Neuronal stem cell (in vitro differentiated cells): ENCODE measurements at regions not wholly inside any gene's neighbourhood (a gene's known extent, or its start where the extent isn't known, plus 50 kb on each side); places are given as distances from the start of the nearest gene placed in this dataset.

Experiments
- DNase-seq: peaks from one replicate; pipeline ENCODE4 v3.0.0-alpha.2; 2013; ENCODE audit warnings: low spot score
- H2AFZ ChIP-seq: one replicate; pipeline ENCODE4 v1.6.1; 2013; ENCODE audit warnings: mild to moderate bottlenecking, low read length, inconsistent platforms
- H2AK5ac ChIP-seq: 2 replicates; pipeline ENCODE4 v1.6.1; 2013; ENCODE audit warnings: low read depth, mild to moderate bottlenecking, inconsistent platforms, low read length, moderate library complexity, mixed read lengths
- H2BK120ac ChIP-seq: 2 replicates; pipeline ENCODE4 v1.6.1; 2013; ENCODE audit warnings: low read depth, mild to moderate bottlenecking, inconsistent platforms, low read length, moderate library complexity, mixed read lengths
- H2BK12ac ChIP-seq: one replicate; pipeline ENCODE4 v1.6.1; 2013; ENCODE audit warnings: low read length, inconsistent platforms
- H2BK15ac ChIP-seq: 2 replicates; pipeline ENCODE4 v1.6.1; 2013; ENCODE audit warnings: mild to moderate bottlenecking, low read length, inconsistent platforms, mixed read lengths
- H2BK5ac ChIP-seq: one replicate; pipeline ENCODE4 v1.6.1; 2013; ENCODE audit warnings: inconsistent platforms, mild to moderate bottlenecking, low read length, moderate library complexity
- H3K14ac ChIP-seq: one replicate; pipeline ENCODE4 v1.6.1; 2013; ENCODE audit warnings: low read length, inconsistent platforms
- H3K18ac ChIP-seq: 2 replicates; pipeline ENCODE4 v1.6.1; 2013; ENCODE audit warnings: low read length, inconsistent platforms
- H3K23ac ChIP-seq: 2 replicates; pipeline ENCODE4 v1.6.1; 2013; ENCODE audit warnings: low read depth, mild to moderate bottlenecking, mixed read lengths, low read length, inconsistent platforms; ENCODE audit not compliant: poor library complexity
- H3K27ac ChIP-seq: replicated peaks from 3 replicates; pipeline ENCODE4 v1.5.1; 2013; ENCODE audit warnings: low read length, inconsistent platforms
- H3K27me3 ChIP-seq, 3 experiments: 2 replicates each; pipeline ENCODE4 v1.6.1; 2013; ENCODE audit warnings: low read length in 3 of 3, mild to moderate bottlenecking in 2 of 3, inconsistent platforms in 1 of 3, low read depth in 1 of 3, mixed read lengths in 1 of 3, moderate library complexity in 1 of 3; ENCODE audit not compliant: control insufficient read depth in 3 of 3, insufficient read depth in 3 of 3
- H3K36me3 ChIP-seq, 2 donors: replicated peaks in 1 of 2; 2 replicates each; pipeline ENCODE4 v1.6.1; 2013; ENCODE audit warnings: low read length in 2 of 2; ENCODE audit not compliant: control insufficient read depth in 2 of 2, insufficient read depth in 2 of 2
- H3K4ac ChIP-seq: 2 replicates; pipeline ENCODE4 v1.6.1; 2013; ENCODE audit warnings: inconsistent platforms, mild to moderate bottlenecking, low read length, moderate library complexity
- H3K4me1 ChIP-seq, 2 donors: 1 replicate in 1 of 2; 2 replicates in 1 of 2; pipeline ENCODE4 v1.6.1; 2013; ENCODE audit warnings: low read length in 2 of 2, low read depth in 1 of 2; ENCODE audit not compliant: control insufficient read depth in 2 of 2, insufficient read depth in 1 of 2
- H3K4me2 ChIP-seq: one replicate; pipeline ENCODE4 v1.6.1; 2013; ENCODE audit warnings: mild to moderate bottlenecking, low read length, inconsistent platforms; ENCODE audit not compliant: insufficient read depth, poor library complexity, severe bottlenecking
- H3K4me3 ChIP-seq, 2 donors: 2 replicates each; pipeline ENCODE4 v1.5.1; 2013; ENCODE audit warnings: low read length in 2 of 2, mild to moderate bottlenecking in 2 of 2, inconsistent platforms in 1 of 2, moderate library complexity in 1 of 2
- H3K79me1 ChIP-seq: one replicate; pipeline ENCODE4 v1.6.1; 2013; ENCODE audit warnings: low read depth, mild to moderate bottlenecking, inconsistent platforms, low read length, moderate library complexity
- H3K9ac ChIP-seq: one replicate; pipeline ENCODE4 v1.6.1; 2013; ENCODE audit warnings: mild to moderate bottlenecking, low read depth, low read length, inconsistent platforms; ENCODE audit not compliant: poor library complexity
- H3K9me3 ChIP-seq, 2 donors: replicated peaks in 1 of 2; 2 replicates each; pipeline versions ENCODE3 to v1.6.1; 2013; ENCODE audit warnings: low read length in 2 of 2, mild to moderate bottlenecking in 2 of 2, inconsistent platforms in 1 of 2, low read depth in 1 of 2, mixed read lengths in 1 of 2, moderate library complexity in 1 of 2; ENCODE audit not compliant: control insufficient read depth in 2 of 2, insufficient read depth in 1 of 2
- H4K8ac ChIP-seq: one replicate; pipeline ENCODE4 v1.6.1; 2013; ENCODE audit warnings: low read depth, mild to moderate bottlenecking, inconsistent platforms, low read length, moderate library complexity
- H4K91ac ChIP-seq: one replicate; pipeline ENCODE4 v1.6.1; 2013; ENCODE audit warnings: low read length, low read depth, mild to moderate bottlenecking, inconsistent platforms; ENCODE audit not compliant: poor library complexity
- WGBS, 2 donors: extraction: QIAGEN DNeasy Blood & Tissue Kit; methylation state at CpG; one replicate each; pipeline ENCODE4 v1.1.7; 2013; ENCODE audit warnings: missing lambda C conversion rate in 2 of 2, mixed read lengths in 1 of 2; ENCODE audit not compliant: insufficient read length in 2 of 2, insufficient replicate concordance in 1 of 2; ENCODE audit errors: extremely low coverage in 2 of 2; 5-methylcytosine and 5-hydroxymethylcytosine counted together

GRCh38 chr17:72407336-72407909, 286.6 kb downstream of the SOX9 start:
- Histone ChIP-seq H3K79me1 (no peaks in the 10 kb centered on the region), H4K91ac (no peak overlapping the region), H2AK5ac (no peak overlapping the region), H3K14ac (no peak overlapping the region), H2BK5ac (no peak overlapping the region), H3K4me1 (peaks cover 5 to 9% of the 10 kb centered on the region in 2 donors), H3K9ac (no peak overlapping the region), H3K4ac (no peak overlapping the region), H3K36me3 (peaks cover 0 to 2% of the 10 kb centered on the region in 2 donors), H2BK15ac (no peak overlapping the region), H2BK12ac (no peak overlapping the region), H4K8ac (no peak overlapping the region), H2BK120ac (no peak overlapping the region), H2AFZ (no peak overlapping the region), H3K4me3 (no peak overlapping the region), H3K27me3 (no peaks in the 10 kb centered on the region), H3K9me3 (no peaks in the 10 kb centered on the region), H3K4me2 (no peak overlapping the region), H3K18ac (no peak overlapping the region), H3K27ac (no peak overlapping the region), H3K23ac (no peak overlapping the region)
- no peak for DNase-seq
- WGBS, 2 donors = no CpG with 5 or more reads among the region's 5 CpGs

GRCh38 chr17:72407931-72408330, 287.1 kb downstream of the SOX9 start:
- no peaks in the 10 kb centered on the region for H3K9me3 ChIP-seq
- no peak for DNase-seq
- H3K27me3 ChIP-seq = no peaks in the 10 kb centered on the region
- H3K4ac ChIP-seq = no peak overlapping the region
- no peak overlapping the region for H4K8ac ChIP-seq
- H3K4me1 ChIP-seq = peaks cover 5 to 9% of the 10 kb centered on the region in 2 donors
- H2BK5ac ChIP-seq = no peak overlapping the region
- no peak overlapping the region for H4K91ac ChIP-seq
- H3K36me3 ChIP-seq = peaks cover 0 to 2% of the 10 kb centered on the region in 2 donors
- H3K79me1 ChIP-seq = no peaks in the 10 kb centered on the region
- no peak overlapping the region for H3K4me3 ChIP-seq
- no peak overlapping the region for H2BK12ac ChIP-seq
- no peak overlapping the region for H3K18ac ChIP-seq
- H3K23ac ChIP-seq = no peak overlapping the region
- no peak overlapping the region for H2BK15ac ChIP-seq
- no peak overlapping the region for H3K9ac ChIP-seq
- H2BK120ac ChIP-seq = no peak overlapping the region
- H2AK5ac ChIP-seq = no peak overlapping the region
- no peak overlapping the region for H3K27ac ChIP-seq
- no CpG with 5 or more reads among the region's 4 CpGs for WGBS, 2 donors
- no peak overlapping the region for H2AFZ ChIP-seq
- H3K4me2 ChIP-seq = no peak overlapping the region
- H3K14ac ChIP-seq = no peak overlapping the region

- Histone ChIP-seq H3K4me1 (peaks cover 5 to 9% of the 10 kb centered on the region in 2 donors), H3K4me2 (no peak overlapping the region)
- no CpG with 5 or more reads among the region's 5 CpGs for WGBS, 2 donors
These were observed 287.8 kb downstream of the SOX9 start for GRCh38 chr17:72408641-72409040.

GRCh38 chr17:72409405-72410002, 288.7 kb downstream of the SOX9 start:
- no peak overlapping the region for H2BK12ac ChIP-seq
- no peak for DNase-seq
- H3K27ac ChIP-seq = no peak overlapping the region
- H3K9ac ChIP-seq = no peak overlapping the region
- no peak overlapping the region for H2BK5ac ChIP-seq
- no peak overlapping the region for H2BK120ac ChIP-seq
- H3K4me2 ChIP-seq = no peak overlapping the region
- H2AFZ ChIP-seq = no peak overlapping the region
- no peak overlapping the region for H2BK15ac ChIP-seq
- H4K91ac ChIP-seq = no peak overlapping the region
- H3K4ac ChIP-seq = no peak overlapping the region
- H3K36me3 ChIP-seq = no peaks in the 10 kb centered on the region
- WGBS, 2 donors = no CpG with 5 or more reads among the region's 2 CpGs
- H2AK5ac ChIP-seq = no peak overlapping the region
- no peak overlapping the region for H3K4me3 ChIP-seq
- peaks cover 4 to 9% of the 10 kb centered on the region in 2 donors for H3K4me1 ChIP-seq
- no peak overlapping the region for H3K18ac ChIP-seq
- no peak overlapping the region for H3K14ac ChIP-seq
- no peak overlapping the region for H3K23ac ChIP-seq
- no peaks in the 10 kb centered on the region for H3K9me3 ChIP-seq
- H3K27me3 ChIP-seq = no peaks in the 10 kb centered on the region
- H4K8ac ChIP-seq = no peak overlapping the region
- no peaks in the 10 kb centered on the region for H3K79me1 ChIP-seq

More at GRCh38 chr17:72408641-72409040, 287.8 kb downstream of the SOX9 start:
- Histone ChIP-seq H3K9me3 (no peaks in the 10 kb centered on the region), H2BK15ac (no peak overlapping the region), H4K91ac (no peak overlapping the region), H3K36me3 (no peaks in the 10 kb centered on the region), H3K27me3 (no peaks in the 10 kb centered on the region), H2AFZ (no peak overlapping the region), H3K18ac (no peak overlapping the region), H3K27ac (no peak overlapping the region), H2AK5ac (no peak overlapping the region), H3K4me3 (no peak overlapping the region), H3K9ac (no peak overlapping the region), H2BK120ac (no peak overlapping the region), H3K4ac (no peak overlapping the region), H3K23ac (no peak overlapping the region), H3K79me1 (no peaks in the 10 kb centered on the region), H3K14ac (no peak overlapping the region), H2BK5ac (no peak overlapping the region), H2BK12ac (no peak overlapping the region), H4K8ac (no peak overlapping the region)
- DNase-seq = no peak
